ENCODE measurements at regions not wholly inside any gene's neighbourhood (a gene's known extent, or its start where the extent isn't known, plus 50 kb on each side); places are given as distances from the start of the nearest gene placed in this dataset.

DNA sequence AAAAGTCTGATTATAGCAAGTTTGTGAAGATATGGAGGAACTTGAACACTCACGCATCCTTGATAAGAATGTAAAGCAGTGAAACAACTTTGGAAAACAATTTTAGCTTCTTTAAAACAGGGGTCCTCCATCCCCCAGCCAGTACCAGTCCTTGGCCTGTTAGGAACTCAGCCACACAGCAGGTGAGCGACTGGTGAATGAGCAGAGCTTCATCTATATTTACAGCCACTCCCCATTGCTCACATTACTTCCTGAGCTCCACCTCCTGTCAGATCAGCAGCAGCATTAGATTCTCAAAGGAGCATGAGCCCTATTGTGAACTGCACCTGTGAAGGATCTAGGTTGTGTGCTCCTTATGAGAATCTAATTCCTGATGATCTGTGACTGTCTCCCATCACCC is 530.3 kb upstream of the PRKX start:
- TF ChIP-seq, protein P1, sequence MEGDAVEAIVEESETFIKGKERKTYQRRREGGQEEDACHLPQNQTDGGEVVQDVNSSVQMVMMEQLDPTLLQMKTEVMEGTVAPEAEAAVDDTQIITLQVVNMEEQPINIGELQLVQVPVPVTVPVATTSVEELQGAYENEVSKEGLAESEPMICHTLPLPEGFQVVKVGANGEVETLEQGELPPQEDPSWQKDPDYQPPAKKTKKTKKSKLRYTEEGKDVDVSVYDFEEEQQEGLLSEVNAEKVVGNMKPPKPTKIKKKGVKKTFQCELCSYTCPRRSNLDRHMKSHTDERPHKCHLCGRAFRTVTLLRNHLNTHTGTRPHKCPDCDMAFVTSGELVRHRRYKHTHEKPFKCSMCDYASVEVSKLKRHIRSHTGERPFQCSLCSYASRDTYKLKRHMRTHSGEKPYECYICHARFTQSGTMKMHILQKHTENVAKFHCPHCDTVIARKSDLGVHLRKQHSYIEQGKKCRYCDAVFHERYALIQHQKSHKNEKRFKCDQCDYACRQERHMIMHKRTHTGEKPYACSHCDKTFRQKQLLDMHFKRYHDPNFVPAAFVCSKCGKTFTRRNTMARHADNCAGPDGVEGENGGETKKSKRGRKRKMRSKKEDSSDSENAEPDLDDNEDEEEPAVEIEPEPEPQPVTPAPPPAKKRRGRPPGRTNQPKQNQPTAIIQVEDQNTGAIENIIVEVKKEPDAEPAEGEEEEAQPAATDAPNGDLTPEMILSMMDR (IDR thresholded peaks at IDR 0.05) = no peak
- TF ChIP-seq POLR2A (IDR thresholded peaks at IDR 0.05) = no peak
